ENCODE measurements at regions not wholly inside any gene's neighbourhood (a gene's known extent, or its start where the extent isn't known, plus 50 kb on each side); places are given as distances from the start of the nearest gene placed in this dataset.
"Not testable (repeated sequence)": the region's sequence is repeated elsewhere in the genome, so short reads cannot be mapped to it uniquely, and the experiment has no call there.

GRCh38 chr4:49510238-49510637 is 524.2 kb downstream of the CWH43 start:
- not testable (repeated sequence) for H3K27me3 Mint-ChIP-seq (ENCODE audit: low read depth); H3K4me3 Mint-ChIP-seq; H3K4me1 Mint-ChIP-seq; H3K27ac Mint-ChIP-seq
- peaks cover 30% of the 10 kb centered on the region for H3K36me3 Mint-ChIP-seq (ENCODE audit: low read depth)
- peaks cover 49% of the 10 kb centered on the region for H3K9me3 Mint-ChIP-seq

DNA sequence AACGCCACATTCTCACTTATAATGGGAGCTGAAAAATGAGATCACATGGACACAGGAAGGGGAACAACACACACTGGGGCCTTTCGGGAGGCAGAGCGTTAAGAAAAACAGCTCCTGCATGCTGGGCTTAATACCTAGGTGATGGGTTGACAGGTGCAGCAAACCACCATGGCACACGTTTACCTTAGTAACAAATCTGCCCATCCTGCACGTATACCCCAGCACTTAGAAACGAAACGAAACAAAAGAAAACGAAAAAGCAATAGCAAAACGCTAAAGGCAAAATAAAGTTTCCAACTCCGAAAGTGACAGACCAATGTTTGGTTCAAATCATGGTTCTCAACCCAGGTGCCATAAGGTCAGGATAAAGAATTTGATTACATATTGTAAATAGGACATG is 525.3 kb downstream of the CWH43 start:
- H3K27me3 Mint-ChIP-seq (ENCODE audit: low read depth); H3K4me1 Mint-ChIP-seq; H3K4me3 Mint-ChIP-seq; H3K27ac Mint-ChIP-seq: not testable (repeated sequence)
- H3K36me3 Mint-ChIP-seq (ENCODE audit: low read depth) = peaks cover 30% of the 10 kb centered on the region
- peaks cover 60% of the 10 kb centered on the region for H3K9me3 Mint-ChIP-seq

GRCh38 chr4:49511881-49512491 is 525.9 kb downstream of the CWH43 start:
- H3K4me1 Mint-ChIP-seq; H3K27me3 Mint-ChIP-seq (ENCODE audit: low read depth); H3K27ac Mint-ChIP-seq; H3K4me3 Mint-ChIP-seq: not testable (repeated sequence)
- peaks cover 30% of the 10 kb centered on the region for H3K36me3 Mint-ChIP-seq (ENCODE audit: low read depth)
- H3K9me3 Mint-ChIP-seq = peaks cover 66% of the 10 kb centered on the region

- not testable (repeated sequence) for H3K4me1 Mint-ChIP-seq; H3K27ac Mint-ChIP-seq; H3K27me3 Mint-ChIP-seq (ENCODE audit: low read depth); H3K4me3 Mint-ChIP-seq
- Mint-ChIP-seq H3K36me3 (ENCODE audit: low read depth) (peaks cover 30% of the 10 kb centered on the region), H3K9me3 (peaks cover 66% of the 10 kb centered on the region)
Observed at GRCh38 chr4:49512641-49513545, 526.8 kb downstream of the CWH43 start.

- H3K27ac Mint-ChIP-seq; H3K27me3 Mint-ChIP-seq (ENCODE audit: low read depth); H3K4me3 Mint-ChIP-seq; H3K4me1 Mint-ChIP-seq: not testable (repeated sequence)
- Mint-ChIP-seq H3K36me3 (ENCODE audit: low read depth) (peaks cover 30% of the 10 kb centered on the region), H3K9me3 (peaks cover 66% of the 10 kb centered on the region)
Observed at GRCh38 chr4:49513546-49514115, 527.6 kb downstream of the CWH43 start.

DNA sequence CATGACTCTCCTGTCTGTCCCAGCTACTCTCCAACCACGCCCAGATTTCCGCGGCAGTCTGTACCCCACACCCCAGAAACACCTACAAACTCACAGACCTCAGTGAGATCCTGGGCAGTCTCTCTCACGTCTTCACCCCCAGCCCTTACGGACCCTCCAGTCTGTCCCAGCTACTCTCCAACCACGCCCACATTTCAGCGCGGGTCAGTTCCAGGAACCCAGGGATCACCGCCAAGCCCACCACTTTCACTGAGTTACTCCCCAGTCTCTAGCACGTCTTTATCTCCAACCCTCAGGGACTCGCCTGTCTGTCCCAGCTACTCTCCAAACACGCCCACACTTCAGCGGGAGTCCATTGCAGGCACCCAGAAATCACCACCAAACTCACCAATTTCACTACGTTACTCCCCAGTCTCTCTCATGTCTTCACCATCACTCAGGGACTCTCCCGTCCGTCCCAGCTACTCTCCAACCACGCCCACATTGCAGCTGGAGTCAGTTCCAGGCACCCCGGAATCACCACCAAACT is 528.2 kb downstream of the CWH43 start:
- not testable (repeated sequence) for H3K4me1 Mint-ChIP-seq; H3K27me3 Mint-ChIP-seq (ENCODE audit: low read depth); H3K27ac Mint-ChIP-seq; H3K4me3 Mint-ChIP-seq
- peaks cover 30% of the 10 kb centered on the region for H3K36me3 Mint-ChIP-seq (ENCODE audit: low read depth)
- H3K9me3 Mint-ChIP-seq = peaks cover 66% of the 10 kb centered on the region

GRCh38 chr4:49514841-49515240 is 528.8 kb downstream of the CWH43 start:
- H3K4me1 Mint-ChIP-seq; H3K27ac Mint-ChIP-seq; H3K4me3 Mint-ChIP-seq; H3K27me3 Mint-ChIP-seq (ENCODE audit: low read depth): not testable (repeated sequence)
- peaks cover 30% of the 10 kb centered on the region for H3K36me3 Mint-ChIP-seq (ENCODE audit: low read depth)
- H3K9me3 Mint-ChIP-seq = peaks cover 66% of the 10 kb centered on the region

GRCh38 chr4:49515241-49515640 is 529.2 kb downstream of the CWH43 start:
- peaks cover 28% of the 10 kb centered on the region for H3K36me3 Mint-ChIP-seq (ENCODE audit: low read depth)
- H3K4me1 Mint-ChIP-seq; H3K27me3 Mint-ChIP-seq (ENCODE audit: low read depth); H3K4me3 Mint-ChIP-seq; H3K27ac Mint-ChIP-seq: not testable (repeated sequence)
- peaks cover 64% of the 10 kb centered on the region for H3K9me3 Mint-ChIP-seq

DNA sequence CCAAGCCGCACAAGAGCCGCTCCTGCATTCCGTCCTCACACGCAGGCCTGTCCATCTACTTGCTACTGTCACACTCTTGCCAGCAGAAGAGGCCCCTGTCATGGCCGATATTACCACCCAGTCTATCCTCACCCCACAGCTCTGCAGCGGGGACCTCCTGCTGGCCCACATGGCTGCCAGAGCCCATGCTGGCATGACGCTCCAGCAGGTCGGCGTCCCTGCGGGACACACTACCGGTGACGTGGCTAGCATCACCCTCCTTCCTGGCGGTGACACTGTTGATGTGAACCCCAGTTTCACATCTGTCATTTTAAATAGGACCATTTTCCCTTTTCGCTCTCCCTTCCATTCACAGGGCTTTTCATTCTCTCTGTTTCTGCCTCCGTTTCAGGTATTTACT is 530.0 kb downstream of the CWH43 start:
- H3K4me1 Mint-ChIP-seq; H3K27me3 Mint-ChIP-seq (ENCODE audit: low read depth); H3K4me3 Mint-ChIP-seq; H3K27ac Mint-ChIP-seq: not testable (repeated sequence)
- Mint-ChIP-seq H3K9me3 (peaks cover 57% of the 10 kb centered on the region), H3K36me3 (ENCODE audit: low read depth) (peaks cover 25% of the 10 kb centered on the region)

DNA sequence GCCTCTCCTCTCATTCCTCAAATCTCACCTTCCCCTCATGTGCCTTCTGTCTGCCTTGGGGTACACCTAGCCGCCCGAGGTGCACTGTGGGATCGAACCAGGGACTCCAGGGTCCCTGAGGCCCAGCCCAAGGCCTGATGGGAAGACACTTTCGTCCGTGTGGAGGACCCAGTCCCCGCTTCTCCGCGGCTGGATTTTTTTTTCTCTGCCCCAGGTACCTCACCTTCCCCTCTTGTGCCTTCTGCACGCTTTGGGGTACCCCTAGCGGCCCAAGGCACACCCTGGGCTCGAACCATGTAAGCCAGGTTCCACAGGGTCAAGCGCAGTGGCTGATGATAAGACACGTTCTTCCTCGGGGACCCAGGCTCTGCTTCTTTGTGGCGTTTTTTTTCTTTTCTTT is 530.7 kb downstream of the CWH43 start:
- Mint-ChIP-seq H3K27me3 (ENCODE audit: low read depth) (no peaks in the 10 kb centered on the region), H3K4me3 (no peak overlapping the region), H3K36me3 (ENCODE audit: low read depth) (peaks cover 19% of the 10 kb centered on the region), H3K9me3 (peaks cover 50% of the 10 kb centered on the region), H3K27ac (no peak overlapping the region), H3K4me1 (no peaks in the 10 kb centered on the region)
- TF ChIP-seq, protein P1, sequence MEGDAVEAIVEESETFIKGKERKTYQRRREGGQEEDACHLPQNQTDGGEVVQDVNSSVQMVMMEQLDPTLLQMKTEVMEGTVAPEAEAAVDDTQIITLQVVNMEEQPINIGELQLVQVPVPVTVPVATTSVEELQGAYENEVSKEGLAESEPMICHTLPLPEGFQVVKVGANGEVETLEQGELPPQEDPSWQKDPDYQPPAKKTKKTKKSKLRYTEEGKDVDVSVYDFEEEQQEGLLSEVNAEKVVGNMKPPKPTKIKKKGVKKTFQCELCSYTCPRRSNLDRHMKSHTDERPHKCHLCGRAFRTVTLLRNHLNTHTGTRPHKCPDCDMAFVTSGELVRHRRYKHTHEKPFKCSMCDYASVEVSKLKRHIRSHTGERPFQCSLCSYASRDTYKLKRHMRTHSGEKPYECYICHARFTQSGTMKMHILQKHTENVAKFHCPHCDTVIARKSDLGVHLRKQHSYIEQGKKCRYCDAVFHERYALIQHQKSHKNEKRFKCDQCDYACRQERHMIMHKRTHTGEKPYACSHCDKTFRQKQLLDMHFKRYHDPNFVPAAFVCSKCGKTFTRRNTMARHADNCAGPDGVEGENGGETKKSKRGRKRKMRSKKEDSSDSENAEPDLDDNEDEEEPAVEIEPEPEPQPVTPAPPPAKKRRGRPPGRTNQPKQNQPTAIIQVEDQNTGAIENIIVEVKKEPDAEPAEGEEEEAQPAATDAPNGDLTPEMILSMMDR (IDR thresholded peaks at IDR 0.05; ENCODE audit: unreplicated experiment in 3 of 3) = no peak

DNA sequence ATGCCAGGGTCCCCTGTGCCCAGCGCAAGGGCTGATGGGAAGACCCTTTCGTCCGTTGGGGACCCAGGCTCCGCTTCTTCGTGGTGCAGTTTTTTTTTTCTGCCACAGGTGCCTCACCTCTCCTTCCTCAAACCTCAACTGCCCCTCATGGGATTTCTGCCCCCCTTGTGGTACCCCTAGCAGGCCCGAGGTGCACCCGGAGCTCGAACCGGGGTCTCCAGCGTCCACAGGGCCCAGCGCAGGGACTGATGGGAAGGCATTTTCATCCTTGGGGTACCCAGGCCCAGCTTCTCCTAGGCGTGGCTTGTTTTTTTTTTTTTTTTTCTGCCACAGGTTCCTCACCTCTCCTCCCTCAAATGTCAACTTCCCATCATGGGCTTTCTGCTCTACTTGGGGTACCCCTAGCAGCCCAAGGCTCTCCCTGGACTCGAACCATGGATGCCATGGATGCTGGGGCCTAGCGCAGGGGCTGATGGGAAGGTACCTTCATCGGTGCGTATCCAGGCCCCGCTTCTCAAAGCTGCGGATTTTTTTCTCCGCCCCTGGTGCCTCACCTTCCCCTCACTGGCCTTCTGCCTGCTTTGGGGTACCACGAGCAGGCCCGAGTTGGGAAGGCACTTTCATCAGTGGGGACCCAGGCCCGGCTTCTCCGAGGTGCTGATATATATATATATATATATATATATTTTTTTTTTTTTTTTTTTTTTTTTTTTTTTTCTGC is 531.6 kb downstream of the CWH43 start:
- not testable (repeated sequence) for H3K27me3 Mint-ChIP-seq (ENCODE audit: low read depth); H3K4me3 Mint-ChIP-seq; H3K4me1 Mint-ChIP-seq; H3K27ac Mint-ChIP-seq
- H3K9me3 Mint-ChIP-seq = peaks cover 41% of the 10 kb centered on the region
- peaks cover 13% of the 10 kb centered on the region for H3K36me3 Mint-ChIP-seq (ENCODE audit: low read depth)

- not testable (repeated sequence) for H3K36me3 Mint-ChIP-seq (ENCODE audit: low read depth); H3K27ac Mint-ChIP-seq; H3K4me1 Mint-ChIP-seq; H3K27me3 Mint-ChIP-seq (ENCODE audit: low read depth); H3K4me3 Mint-ChIP-seq
- H3K9me3 Mint-ChIP-seq = peaks cover 26% of the 10 kb centered on the region
Observed at GRCh38 chr4:49519150-49520035, 533.3 kb downstream of the CWH43 start.
